ENCODE measurements at regions not wholly inside any gene's neighbourhood (a gene's known extent, or its start where the extent isn't known, plus 50 kb on each side); places are given as distances from the start of the nearest gene placed in this dataset.

DNA sequence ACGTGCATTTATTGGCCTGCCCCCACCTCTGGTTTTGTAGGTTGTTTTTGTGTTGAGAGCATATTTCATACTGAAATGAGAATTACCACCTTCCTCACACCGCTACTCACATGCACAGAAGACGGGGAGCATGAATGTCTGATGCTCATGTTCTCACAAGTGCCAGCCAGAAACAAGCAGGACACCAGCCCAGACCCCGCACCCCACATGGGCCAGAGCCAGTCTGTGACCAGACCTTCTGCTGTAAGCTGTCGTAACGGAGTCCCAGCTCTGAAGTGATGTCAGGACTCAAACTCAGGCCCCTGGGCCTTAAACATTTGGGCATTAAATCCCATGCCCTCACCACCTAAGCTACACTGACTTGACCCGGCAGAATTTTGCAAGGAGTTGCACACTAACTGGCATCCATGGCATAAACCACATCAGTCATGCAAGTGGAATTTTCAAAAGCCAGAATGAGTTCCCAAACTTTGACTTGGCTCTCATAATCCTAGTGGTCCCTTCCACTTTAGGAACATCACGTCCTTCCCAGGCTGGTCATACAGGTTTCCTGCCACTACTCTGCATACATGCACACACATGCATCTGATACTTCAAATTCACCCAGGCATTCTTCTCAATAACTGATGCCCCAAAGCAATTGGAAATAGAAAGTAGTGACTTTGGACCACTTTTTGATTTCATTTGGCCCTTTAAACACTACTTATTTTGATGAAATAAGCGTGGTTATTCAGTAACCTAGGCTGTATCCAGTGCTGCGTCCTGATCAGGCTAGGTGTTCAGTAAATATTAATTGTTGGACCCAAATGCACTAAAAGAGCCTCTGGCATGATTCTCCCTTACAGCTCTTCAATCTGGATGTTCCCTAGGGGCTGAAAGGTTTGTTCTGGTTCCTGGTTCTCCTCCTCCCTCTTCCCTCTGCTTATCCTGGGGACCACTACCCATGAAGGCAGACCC lies 223.1 kb upstream of the ID2 start:
- TF ChIP-seq POLR2AphosphoS5 (IDR thresholded peaks at IDR 0.05; ENCODE audit: low read depth, low read length) (no peak), SIN3A (IDR thresholded peaks at IDR 0.05; ENCODE audit: borderline replicate concordance, insufficient read depth, low read length) (no peak), FOXP2 (optimal IDR thresholded peaks at IDR 0.05; ENCODE audit: borderline replicate concordance, extremely low read depth, extremely low read length, insufficient read depth) (no peak), TAF1 (IDR thresholded peaks at IDR 0.05; ENCODE audit: borderline replicate concordance, insufficient read depth, low read length) (no peak)
- TF ChIP-seq, protein P1, sequence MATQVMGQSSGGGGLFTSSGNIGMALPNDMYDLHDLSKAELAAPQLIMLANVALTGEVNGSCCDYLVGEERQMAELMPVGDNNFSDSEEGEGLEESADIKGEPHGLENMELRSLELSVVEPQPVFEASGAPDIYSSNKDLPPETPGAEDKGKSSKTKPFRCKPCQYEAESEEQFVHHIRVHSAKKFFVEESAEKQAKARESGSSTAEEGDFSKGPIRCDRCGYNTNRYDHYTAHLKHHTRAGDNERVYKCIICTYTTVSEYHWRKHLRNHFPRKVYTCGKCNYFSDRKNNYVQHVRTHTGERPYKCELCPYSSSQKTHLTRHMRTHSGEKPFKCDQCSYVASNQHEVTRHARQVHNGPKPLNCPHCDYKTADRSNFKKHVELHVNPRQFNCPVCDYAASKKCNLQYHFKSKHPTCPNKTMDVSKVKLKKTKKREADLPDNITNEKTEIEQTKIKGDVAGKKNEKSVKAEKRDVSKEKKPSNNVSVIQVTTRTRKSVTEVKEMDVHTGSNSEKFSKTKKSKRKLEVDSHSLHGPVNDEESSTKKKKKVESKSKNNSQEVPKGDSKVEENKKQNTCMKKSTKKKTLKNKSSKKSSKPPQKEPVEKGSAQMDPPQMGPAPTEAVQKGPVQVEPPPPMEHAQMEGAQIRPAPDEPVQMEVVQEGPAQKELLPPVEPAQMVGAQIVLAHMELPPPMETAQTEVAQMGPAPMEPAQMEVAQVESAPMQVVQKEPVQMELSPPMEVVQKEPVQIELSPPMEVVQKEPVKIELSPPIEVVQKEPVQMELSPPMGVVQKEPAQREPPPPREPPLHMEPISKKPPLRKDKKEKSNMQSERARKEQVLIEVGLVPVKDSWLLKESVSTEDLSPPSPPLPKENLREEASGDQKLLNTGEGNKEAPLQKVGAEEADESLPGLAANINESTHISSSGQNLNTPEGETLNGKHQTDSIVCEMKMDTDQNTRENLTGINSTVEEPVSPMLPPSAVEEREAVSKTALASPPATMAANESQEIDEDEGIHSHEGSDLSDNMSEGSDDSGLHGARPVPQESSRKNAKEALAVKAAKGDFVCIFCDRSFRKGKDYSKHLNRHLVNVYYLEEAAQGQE (IDR thresholded peaks at IDR 0.05; ENCODE audit: insufficient read depth in 1 of 2, low read depth in 2 of 2, low read length in 2 of 2): no peak

- TF ChIP-seq POLR2AphosphoS5 (IDR thresholded peaks at IDR 0.05; ENCODE audit: low read depth, low read length) (no peak), FOXP2 (optimal IDR thresholded peaks at IDR 0.05; ENCODE audit: borderline replicate concordance, extremely low read depth, extremely low read length, insufficient read depth) (no peak), SIN3A (IDR thresholded peaks at IDR 0.05; ENCODE audit: borderline replicate concordance, insufficient read depth, low read length) (no peak), TAF1 (IDR thresholded peaks at IDR 0.05; ENCODE audit: borderline replicate concordance, insufficient read depth, low read length) (no peak)
- TF ChIP-seq, protein P1 (IDR thresholded peaks at IDR 0.05; ENCODE audit: insufficient read depth in 1 of 2, low read depth in 2 of 2, low read length in 2 of 2): no peak
Observed at GRCh38 chr2:8459474-8459873, 222.4 kb upstream of the ID2 start.

GRCh38 chr2:8461341-8461740 lies 220.5 kb upstream of the ID2 start:
- no peak for TF ChIP-seq SIN3A (IDR thresholded peaks at IDR 0.05; ENCODE audit: borderline replicate concordance, insufficient read depth, low read length)
- no peak for TF ChIP-seq TAF1 (IDR thresholded peaks at IDR 0.05; ENCODE audit: borderline replicate concordance, insufficient read depth, low read length)

- TF ChIP-seq POLR2AphosphoS5 (IDR thresholded peaks at IDR 0.05; ENCODE audit: low read depth, low read length) (no peak), SIN3A (IDR thresholded peaks at IDR 0.05; ENCODE audit: borderline replicate concordance, insufficient read depth, low read length) (no peak), FOXP2 (optimal IDR thresholded peaks at IDR 0.05; ENCODE audit: borderline replicate concordance, extremely low read depth, extremely low read length, insufficient read depth) (no peak), TAF1 (IDR thresholded peaks at IDR 0.05; ENCODE audit: borderline replicate concordance, insufficient read depth, low read length) (no peak)
- TF ChIP-seq, protein P1 (IDR thresholded peaks at IDR 0.05; ENCODE audit: insufficient read depth in 1 of 2, low read depth in 2 of 2, low read length in 2 of 2): no peak
Observed at GRCh38 chr2:8462280-8462679, 219.6 kb upstream of the ID2 start.

- no peak for TF ChIP-seq SIN3A (IDR thresholded peaks at IDR 0.05; ENCODE audit: borderline replicate concordance, insufficient read depth, low read length)
- no peak for TF ChIP-seq TAF1 (IDR thresholded peaks at IDR 0.05; ENCODE audit: borderline replicate concordance, insufficient read depth, low read length)
- TF ChIP-seq, protein P1 (IDR thresholded peaks at IDR 0.05; ENCODE audit: insufficient read depth in 1 of 2, low read depth in 2 of 2, low read length in 2 of 2): no peak
- no peak for TF ChIP-seq POLR2AphosphoS5 (IDR thresholded peaks at IDR 0.05; ENCODE audit: low read depth, low read length)
- no peak for TF ChIP-seq FOXP2 (optimal IDR thresholded peaks at IDR 0.05; ENCODE audit: borderline replicate concordance, extremely low read depth, extremely low read length, insufficient read depth)
Observed at GRCh38 chr2:8462899-8463648, 218.8 kb upstream of the ID2 start.
